MM.1S (cell line): ENCODE measurements at regions not wholly inside any gene's neighbourhood (a gene's known extent, or its start where the extent isn't known, plus 50 kb on each side); places are given as distances from the start of the nearest gene placed in this dataset.

Source experiments
- EZH2 ChIP-seq: fragments of 300-600 bp; sonication (generic); optimal IDR thresholded peaks from 2 replicates; pipeline ENCODE3; 2017; ENCODE audit warnings: low read depth, mild to moderate bottlenecking, antibody characterized with exemption, low read length, mixed read lengths
- EZH2phosphoT487 ChIP-seq: fragments of 300-600 bp; sonication (generic); IDR thresholded peaks from 2 replicates; pipeline ENCODE4 v1.6.1; 2018; ENCODE audit warnings: antibody characterized with exemption, low read length
- TF ChIP-seq, protein P1 (sequence below): fragments of 300-600 bp; sonication (generic); IDR thresholded peaks from 2 replicates; pipeline ENCODE4 v1.5.1; 2016; ENCODE audit warnings: antibody characterized with exemption, low read length, mixed read lengths

DNA sequence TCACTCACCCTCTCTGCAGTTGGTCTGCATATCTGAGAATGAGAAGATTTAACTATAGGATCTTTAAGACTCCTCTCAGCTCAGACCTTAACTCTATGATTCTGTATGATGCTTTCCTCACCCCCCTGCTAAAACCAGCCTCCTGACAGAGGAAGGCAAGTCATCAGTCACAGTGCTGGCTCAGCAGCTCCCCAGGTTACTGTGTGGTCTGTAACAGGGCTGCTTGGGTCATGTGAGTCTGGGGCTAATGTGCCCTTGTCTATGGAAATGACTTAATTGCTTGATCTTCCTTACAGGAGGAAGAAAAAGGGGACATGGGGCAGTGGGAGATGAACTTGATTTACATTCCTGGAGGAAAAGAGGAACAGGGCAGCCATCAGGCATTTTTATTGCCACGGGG is 625.6 kb downstream of the PTPRU start:
- TF ChIP-seq, protein P1, sequence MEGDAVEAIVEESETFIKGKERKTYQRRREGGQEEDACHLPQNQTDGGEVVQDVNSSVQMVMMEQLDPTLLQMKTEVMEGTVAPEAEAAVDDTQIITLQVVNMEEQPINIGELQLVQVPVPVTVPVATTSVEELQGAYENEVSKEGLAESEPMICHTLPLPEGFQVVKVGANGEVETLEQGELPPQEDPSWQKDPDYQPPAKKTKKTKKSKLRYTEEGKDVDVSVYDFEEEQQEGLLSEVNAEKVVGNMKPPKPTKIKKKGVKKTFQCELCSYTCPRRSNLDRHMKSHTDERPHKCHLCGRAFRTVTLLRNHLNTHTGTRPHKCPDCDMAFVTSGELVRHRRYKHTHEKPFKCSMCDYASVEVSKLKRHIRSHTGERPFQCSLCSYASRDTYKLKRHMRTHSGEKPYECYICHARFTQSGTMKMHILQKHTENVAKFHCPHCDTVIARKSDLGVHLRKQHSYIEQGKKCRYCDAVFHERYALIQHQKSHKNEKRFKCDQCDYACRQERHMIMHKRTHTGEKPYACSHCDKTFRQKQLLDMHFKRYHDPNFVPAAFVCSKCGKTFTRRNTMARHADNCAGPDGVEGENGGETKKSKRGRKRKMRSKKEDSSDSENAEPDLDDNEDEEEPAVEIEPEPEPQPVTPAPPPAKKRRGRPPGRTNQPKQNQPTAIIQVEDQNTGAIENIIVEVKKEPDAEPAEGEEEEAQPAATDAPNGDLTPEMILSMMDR = no peak
- TF ChIP-seq EZH2 (no peak), EZH2phosphoT487 (no peak)
